ENCODE measurements at regions not wholly inside any gene's neighbourhood (a gene's known extent, or its start where the extent isn't known, plus 50 kb on each side); places are given as distances from the start of the nearest gene placed in this dataset.

DNA sequence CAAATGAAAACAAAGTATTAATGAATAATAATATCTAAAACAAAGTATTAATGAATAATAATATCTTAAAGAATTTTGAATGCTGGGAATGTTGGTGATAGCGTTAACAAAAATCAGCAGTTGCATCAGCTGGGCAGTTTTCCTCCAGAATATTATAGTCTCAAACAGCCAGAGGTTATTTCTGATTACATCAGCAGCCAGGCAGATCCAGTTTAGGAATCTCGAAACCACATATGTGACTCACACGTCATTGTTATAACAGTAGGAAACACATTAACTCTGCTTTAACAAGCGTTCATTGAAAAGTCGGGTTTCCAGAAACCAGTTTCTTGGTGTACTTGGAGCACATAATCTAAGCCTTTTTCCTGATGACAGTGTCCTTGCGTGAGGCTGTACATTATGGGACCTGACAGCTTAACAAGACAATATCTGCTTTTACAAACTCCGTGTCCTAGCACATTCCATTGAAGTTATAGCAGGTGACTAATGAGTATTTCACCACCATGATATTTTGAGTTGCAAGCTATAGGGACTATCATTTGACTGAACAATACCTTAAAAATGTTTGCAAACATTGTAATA is 559.5 kb upstream of the KLF4 start:
- TF ChIP-seq EP300 (IDR thresholded peaks at IDR 0.05): no peak
- TF ChIP-seq, protein P1, sequence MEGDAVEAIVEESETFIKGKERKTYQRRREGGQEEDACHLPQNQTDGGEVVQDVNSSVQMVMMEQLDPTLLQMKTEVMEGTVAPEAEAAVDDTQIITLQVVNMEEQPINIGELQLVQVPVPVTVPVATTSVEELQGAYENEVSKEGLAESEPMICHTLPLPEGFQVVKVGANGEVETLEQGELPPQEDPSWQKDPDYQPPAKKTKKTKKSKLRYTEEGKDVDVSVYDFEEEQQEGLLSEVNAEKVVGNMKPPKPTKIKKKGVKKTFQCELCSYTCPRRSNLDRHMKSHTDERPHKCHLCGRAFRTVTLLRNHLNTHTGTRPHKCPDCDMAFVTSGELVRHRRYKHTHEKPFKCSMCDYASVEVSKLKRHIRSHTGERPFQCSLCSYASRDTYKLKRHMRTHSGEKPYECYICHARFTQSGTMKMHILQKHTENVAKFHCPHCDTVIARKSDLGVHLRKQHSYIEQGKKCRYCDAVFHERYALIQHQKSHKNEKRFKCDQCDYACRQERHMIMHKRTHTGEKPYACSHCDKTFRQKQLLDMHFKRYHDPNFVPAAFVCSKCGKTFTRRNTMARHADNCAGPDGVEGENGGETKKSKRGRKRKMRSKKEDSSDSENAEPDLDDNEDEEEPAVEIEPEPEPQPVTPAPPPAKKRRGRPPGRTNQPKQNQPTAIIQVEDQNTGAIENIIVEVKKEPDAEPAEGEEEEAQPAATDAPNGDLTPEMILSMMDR (IDR thresholded peaks at IDR 0.05): no peak
